DMS 273 treated with DMSO at 0.1 percent for 48 hours (cell line): ENCODE measurements at regions not wholly inside any gene's neighbourhood (a gene's known extent, or its start where the extent isn't known, plus 50 kb on each side); places are given as distances from the start of the nearest gene placed in this dataset.

ENCODE experiments used
- DNase-seq: peaks from one replicate; lab custom pipeline; 2025; lab: John Stamatoyannopoulos, UW

DNA sequence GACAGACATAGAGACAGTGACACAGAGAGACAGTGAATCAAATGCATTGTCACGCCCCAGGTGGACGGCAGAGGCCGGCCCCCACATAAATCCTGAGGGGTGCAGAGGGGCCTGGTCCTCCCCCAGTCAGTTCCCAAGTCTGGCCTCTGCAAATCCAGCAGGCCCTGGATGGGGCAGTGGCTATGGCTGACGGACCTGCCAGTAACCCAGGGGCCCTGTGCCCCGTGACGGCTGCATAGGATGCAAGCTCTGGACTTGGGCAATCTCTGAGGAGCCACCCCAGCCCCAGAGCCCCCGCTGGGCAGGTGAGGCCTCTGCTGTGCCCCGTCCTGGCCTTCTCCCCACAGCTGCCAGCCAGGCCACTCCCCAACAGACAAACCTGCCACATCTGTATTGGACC is 204.5 kb downstream of the BRD1 start:
- DNase-seq: no peak

GRCh38 chr22:49622241-49623105 is 205.2 kb downstream of the BRD1 start:
- no peak for DNase-seq

- DNase-seq: no peak
Measured at GRCh38 chr22:49621601-49622210, 206.0 kb downstream of the BRD1 start.

DNA sequence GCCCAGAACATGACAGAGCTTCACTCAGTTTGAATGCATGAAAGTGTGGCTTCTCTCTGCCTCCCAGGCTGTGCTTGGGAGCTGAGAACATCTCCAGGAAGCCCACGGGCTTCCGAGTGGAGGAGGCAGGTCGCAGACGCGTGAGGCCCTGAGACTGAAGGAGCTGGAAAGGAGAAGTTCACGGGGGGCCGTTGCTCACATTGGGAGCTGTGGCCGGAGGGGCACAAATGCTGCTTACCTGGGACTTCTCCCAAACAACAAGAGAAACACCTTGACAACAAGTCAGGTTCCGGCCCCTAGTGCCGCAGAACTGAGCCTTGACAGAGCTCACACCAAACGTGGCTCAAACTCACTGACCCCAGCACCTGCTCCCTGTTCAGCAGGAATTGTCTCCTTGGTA is 207.0 kb downstream of the BRD1 start:
- no peak for DNase-seq

GRCh38 chr22:49620003-49620556 is 207.6 kb downstream of the BRD1 start:
- DNase-seq: no peak

DNA sequence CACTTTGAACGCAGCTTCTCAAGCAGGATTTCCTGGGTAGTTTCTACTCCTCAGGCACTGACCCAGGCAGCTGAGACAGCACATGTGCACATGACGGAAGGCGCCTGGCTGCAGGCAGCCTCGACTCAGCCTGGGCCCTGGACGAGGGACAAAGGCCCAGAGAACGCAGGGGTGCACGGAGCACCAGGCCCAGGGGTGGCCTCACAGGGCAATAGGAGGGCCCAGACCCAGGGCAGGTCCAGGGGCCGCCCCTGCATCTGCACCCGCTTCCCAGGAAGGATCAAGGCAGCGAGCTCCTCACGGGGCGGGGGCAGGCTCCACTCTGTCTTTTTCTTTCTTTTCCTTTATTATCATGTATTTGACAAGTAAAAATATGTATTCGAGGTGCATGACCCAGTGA is 208.4 kb downstream of the BRD1 start:
- no peak for DNase-seq

DNA sequence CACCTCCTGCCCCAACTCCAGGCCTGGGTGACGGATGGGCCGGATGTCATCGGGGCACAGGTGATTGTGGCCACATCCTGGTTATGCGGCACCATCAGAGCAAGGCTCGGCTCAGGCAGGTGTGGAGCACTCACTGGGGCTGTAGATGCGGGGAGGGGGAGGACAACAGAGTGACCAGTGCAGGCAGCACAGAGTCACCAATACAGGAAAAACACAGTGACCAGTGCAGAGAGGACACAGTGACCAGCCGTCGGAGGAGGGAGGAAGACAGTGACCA is 209.1 kb downstream of the BRD1 start:
- DNase-seq: no peak

DNA sequence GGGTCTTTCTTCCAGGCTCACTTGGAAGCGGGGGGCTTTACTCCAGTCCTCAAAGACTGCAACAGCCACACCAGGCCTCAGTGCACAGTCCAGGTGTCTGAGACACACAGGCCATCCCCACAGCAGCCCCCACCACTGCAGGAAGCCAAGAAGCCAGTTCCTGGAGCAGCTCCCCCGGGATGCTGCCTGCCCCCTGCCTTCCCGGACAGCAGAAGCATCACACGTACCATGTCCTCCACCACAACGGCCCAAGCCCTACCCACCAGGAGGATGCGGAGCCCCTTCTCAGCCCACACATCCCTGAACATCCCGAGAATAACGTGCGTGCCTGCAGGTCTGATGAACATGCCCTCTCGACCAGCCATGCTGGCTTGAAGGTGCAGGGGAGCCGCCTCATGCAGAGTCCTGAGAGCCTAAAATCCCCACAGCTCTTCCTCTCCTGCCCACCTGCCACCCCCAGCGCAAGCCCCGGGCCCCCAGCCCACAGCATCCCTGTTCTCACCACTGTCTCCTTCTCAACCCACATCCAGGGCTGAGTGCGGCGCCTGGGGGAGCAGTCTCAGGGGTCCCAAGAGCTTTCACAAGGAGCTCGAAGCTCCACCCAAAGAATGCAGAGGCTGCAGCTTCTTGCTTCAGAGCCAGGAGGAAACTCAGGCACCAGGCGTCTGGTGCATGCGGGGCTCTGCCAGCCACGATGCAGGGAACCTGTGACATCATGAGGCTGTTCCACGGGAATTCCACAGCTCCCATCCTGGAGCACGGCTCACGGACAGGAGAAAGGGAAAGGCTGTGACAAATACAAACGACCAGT is 209.6 kb downstream of the BRD1 start:
- DNase-seq: no peak

DNA sequence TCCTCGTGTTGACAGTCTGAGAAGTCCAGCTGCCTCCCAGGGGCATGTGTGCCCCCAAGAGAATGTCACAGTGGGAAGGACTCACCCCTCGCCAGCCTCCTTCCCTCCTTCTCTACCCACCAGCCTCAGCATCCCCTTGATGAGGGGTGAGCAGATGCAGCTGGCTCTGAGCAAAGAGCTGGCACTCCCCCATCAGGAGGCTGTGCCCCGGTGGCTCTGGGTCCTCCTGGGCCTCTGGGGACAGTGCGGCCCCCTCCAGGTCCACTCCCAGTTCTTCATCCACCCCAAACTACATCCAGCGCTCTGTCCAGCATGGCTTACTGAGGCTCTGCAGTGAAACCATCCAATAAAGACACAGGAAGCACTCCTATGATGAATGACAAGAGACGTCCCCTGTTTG is 210.4 kb downstream of the BRD1 start:
- DNase-seq: no peak

DNA sequence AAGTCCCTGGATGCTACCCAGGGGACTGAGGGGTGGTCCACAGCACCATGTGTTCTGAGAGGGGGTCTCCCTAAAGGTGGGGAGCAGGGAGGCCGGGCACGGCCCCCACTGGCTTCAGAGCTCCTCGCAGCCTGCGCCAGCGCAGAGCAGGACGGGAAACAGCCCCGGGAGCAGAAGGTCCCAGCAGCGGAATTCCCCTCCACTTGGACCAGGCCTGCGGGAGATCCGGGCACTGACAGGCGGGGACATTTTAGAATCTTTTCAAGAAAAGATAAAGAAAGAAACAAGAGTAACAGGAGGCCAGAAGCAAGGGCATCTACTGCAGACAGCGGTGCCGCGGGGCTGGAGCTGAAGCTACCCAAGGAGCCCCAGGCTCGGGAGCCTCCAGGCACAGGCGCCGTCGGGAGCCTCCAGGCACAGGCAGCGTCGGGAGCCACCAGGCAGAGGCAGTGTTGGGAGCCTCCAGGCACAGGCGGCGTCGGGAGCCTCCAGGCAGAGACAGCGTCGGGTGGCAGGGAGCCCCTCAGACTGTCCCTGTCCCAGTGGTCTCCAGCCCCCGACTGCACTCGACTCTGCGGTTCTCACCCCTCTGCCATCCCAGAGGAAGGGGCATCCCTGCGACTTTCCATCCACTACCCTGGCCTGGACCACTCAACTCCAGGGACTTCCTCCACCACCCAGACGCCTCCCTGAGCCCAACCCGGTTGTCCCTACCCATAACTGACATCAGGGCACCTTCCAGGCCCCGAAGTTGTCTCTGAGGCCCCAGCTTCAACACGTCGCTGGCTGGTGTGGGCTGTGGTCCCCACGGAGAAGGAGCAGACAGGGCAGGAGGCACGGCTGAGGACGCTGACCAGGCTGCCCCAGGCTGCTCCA is 211.1 kb downstream of the BRD1 start:
- DNase-seq: no peak

DNA sequence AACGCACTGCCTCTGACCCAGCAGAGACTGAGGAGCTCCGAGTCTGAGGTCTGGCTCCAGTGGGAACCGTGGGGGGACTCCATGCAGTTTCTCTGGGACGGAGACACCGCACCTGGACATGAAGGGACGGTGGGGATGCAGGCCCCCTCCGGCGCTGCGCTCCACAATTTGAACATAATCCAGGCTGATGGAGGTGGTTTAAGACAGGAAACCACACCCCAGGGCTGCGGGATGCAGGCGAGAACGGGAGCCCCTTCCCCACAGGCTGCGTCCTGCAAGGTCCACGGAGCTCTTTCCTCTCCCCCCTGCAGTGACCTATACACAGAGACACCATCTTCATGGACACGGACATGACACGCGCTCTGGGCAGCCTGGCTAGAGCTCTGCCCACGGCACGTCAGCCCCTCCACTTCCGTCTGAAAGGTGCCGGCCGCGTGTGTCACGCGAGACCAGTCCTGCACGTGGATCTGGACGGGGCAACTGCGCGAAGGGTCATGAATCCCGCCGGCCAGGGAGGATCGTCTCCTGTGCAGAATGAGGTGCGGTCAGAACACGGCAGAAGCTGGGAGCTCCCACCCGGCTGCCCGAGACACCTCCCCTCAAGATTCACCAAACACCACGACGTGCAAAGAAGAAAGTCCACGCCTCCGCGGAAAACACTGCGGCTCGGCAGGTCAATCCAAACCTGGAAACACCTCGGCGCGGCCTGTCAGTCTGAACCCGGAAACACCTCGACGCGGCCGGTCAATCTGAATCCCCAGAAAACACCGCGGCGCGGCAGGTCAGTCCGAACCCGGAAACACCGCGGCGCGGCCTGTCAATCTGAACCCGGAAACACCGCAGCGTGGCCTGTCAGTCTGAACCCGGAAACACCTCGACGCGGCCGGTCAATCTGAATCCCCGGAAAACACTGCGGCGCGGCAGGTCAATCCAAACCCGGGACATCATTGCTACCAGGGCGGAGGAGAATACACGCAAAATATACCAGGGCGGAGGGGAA is 212.4 kb downstream of the BRD1 start:
- DNase-seq: no peak

GRCh38 chr22:49613511-49614270 is 214.0 kb downstream of the BRD1 start:
- DNase-seq: no peak

DNA sequence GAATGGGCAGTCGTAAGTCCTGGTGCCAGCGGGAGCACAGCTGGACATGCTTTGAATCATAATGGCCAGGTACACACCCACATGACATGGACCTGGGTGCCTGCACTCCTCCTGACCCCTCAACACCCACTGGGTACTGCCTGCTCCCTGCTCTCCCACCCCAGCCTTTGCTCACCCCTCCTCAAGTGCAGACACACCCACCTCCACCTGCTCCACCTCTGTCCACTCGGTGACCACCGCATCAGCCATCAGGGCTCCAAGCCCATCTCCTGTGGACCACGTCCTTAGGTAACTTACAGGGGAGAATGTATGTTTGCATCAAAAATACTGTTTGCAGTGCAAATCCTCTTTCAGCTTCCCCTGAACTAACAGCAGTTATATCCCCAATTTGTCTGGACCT is 214.6 kb downstream of the BRD1 start:
- DNase-seq: no peak

DNA sequence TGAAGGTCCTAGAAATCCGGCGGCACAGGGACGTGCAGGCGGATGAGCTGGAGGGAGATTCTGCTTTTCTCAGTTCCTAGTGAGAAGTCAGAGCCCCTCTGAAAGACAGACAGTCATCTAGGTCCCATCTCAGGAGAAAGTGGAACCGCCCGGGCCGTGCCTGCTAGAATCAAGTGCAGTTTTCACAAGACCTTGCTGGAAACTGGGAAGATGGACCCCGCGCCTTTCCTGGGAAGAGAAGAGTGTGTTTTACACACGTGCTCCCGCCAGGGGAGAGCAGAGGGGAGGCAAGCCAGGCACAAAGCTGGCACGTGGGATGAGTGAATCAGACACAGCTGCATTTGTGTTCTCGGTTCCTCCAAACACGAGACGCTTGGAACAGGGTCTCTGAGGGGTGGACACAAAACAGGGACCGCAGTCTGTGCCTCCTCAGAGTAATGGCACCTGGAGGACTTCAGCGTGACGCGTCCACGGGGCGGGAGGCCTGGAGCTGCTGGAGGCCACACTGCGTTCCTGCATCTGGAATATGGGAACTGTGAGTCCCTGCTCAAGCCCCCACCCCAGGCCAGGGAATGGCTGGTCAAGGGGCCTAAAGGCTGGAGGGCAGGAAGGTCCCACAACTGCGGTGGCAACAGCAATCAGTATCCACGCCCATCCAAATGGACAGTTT is 218.3 kb downstream of the BRD1 start:
- no peak for DNase-seq

DNA sequence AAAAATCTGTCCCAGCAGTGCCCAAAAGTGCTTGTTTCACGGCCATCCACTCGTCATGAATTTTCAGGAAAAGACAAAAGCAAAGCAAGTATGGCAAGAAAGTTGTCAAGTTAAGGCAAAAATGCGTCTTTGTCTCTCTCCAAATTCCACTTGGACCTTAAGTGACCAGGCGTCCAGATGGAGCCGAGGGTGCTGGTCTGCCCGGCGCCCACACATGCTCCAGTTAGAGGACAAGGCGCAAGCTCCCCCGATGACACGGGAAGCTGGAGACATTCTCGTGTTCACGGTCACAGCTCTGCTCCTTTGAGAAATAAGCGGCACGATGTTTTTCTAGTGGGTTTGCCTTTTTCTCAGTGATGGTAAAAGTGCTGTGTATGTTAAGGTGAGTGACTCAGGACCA is 219.0 kb downstream of the BRD1 start:
- DNase-seq: no peak

GRCh38 chr22:49608228-49608627 is 219.4 kb downstream of the BRD1 start:
- no peak for DNase-seq

GRCh38 chr22:49607821-49608220 is 219.9 kb downstream of the BRD1 start:
- DNase-seq: no peak

DNA sequence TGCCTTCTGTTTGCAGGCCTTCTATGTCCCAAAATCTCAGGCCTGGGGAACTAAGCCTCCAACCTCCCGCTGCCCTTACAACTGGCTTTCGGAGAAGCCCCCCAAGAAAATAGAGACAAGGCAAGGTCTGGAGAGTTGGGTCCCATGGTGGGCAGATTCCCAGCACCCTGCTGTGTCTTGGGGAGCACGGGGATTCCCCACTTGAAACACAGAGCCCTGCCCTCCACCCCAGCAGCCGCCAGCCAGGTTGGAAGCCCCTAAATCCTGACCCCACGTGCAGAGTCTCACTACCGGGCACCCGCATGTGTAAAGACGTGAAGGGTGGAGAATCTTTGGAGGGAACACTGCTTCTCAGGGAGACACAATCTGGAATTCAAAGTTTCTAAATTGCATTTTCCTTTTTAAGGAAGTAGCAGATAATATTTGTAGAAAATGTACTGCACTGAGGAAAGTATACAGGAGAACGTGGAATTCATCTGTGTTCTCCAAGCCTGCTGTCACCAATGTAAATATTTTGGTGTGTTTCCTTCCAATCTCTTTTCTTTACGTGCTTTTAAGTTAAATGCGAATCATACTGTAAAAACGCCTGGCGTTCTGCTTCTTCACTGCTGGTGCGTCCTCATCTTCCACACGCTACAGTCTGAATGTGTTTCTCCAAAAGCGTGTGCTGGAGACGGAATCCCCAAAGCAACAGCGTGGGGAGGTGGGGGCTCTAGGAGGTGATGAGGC is 220.9 kb downstream of the BRD1 start:
- no peak for DNase-seq
